ENCODE measurements at regions not wholly inside any gene's neighbourhood (a gene's known extent, or its start where the extent isn't known, plus 50 kb on each side); places are given as distances from the start of the nearest gene placed in this dataset.

DNA sequence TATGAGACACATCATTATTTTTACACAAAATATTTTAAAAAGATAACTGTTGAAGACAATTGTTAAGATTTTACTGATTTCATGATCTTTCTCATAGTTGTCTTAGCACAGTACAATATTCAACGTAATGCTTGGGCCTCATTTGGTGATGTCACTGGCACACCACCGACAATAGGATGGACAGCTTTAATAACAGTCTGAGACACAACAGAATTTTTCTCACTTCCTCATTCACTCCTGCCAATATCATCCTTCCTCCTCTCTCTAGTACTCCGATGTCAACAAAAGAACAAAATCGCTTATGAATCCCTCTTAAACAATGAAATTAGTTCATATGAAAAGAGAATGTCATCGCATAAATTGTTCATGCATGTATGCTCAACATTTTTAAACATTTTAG, 461.9 kb upstream of the CDH7 start:
- POLR2A ChIA-PET, result no interaction called here

More for the DNA sequence above, 461.9 kb upstream of the CDH7 start:
- Histone ChIP-seq H3K4me2 (ENCODE audit: insufficient read depth, low read length) (no peak overlapping the region), H3K27me3 (ENCODE audit: control insufficient read depth in 2 of 2, insufficient read depth in 2 of 2, low read length in 2 of 2) (no peaks in the 10 kb centered on the region), H3K9ac (ENCODE audit: insufficient read depth in 1 of 2, low read depth in 2 of 2, low read length in 2 of 2) (no peak overlapping the region), H3K36me3 (ENCODE audit: control insufficient read depth, insufficient read depth, low read length) (no peaks in the 10 kb centered on the region), H3K27ac (ENCODE audit: extremely low read depth, low read depth, low read length) (no peak overlapping the region), H3K4me3 (no peak overlapping the region), H2AFZ (ENCODE audit: low read depth, low read length) (no peak overlapping the region), H3K79me2 (ENCODE audit: control insufficient read depth, insufficient read depth, low read length) (no peaks in the 10 kb centered on the region), H4K20me1 (replicated peaks; ENCODE audit: control insufficient read depth, insufficient read depth, low read length) (no peaks in the 10 kb centered on the region), H3K4me1 (replicated peaks in 1 of 2; ENCODE audit: control insufficient read depth in 2 of 2, insufficient read depth in 2 of 2, low read length in 2 of 2) (no peaks in the 10 kb centered on the region), H3K9me3 (replicated peaks; ENCODE audit: control insufficient read depth, insufficient read depth, low read depth, low read length) (no peaks in the 10 kb centered on the region), H3K9me1 (ENCODE audit: control insufficient read depth, insufficient read depth, low read length) (no peaks in the 10 kb centered on the region)
- FAIRE-seq (no peak), DNase-seq (ENCODE audit: extremely low read depth in 1 of 4, low spot score in 3 of 4) (no peak), ATAC-seq (no peak)
- CTCF ChIA-PET (ENCODE audit: low intra/inter-chr PET ratio), result no interaction called here
- WGBS (ENCODE audit: insufficient coverage, low coverage, missing lambda C conversion rate), result 2% methylated on average over 5 of the region's 5 CpGs
- in situ Hi-C loops (cut with MboI) (no loop called here), intact Hi-C loops (cut with micrococcal nuclease) (no loop called here)
- TF ChIP-seq KAT8 (IDR thresholded peaks at IDR 0.05; ENCODE audit: low read depth) (no peak), TRIM24 (IDR thresholded peaks at IDR 0.05) (no peak), ZNF239 (CRISPR knock-in tag; IDR thresholded peaks at IDR 0.05) (no peak), THRA (IDR thresholded peaks at IDR 0.05) (no peak), GTF2E2 (tag; IDR thresholded peaks at IDR 0.05) (no peak), ZNF324 (CRISPR knock-in tag; IDR thresholded peaks at IDR 0.05) (no peak), PRMT5 (CRISPR knock-in tag; IDR thresholded peaks at IDR 0.05) (no peak), CCNT2 (IDR thresholded peaks at IDR 0.05; ENCODE audit: borderline replicate concordance, extremely low read depth, insufficient read length, low read depth, low read length) (no peak), ZFP91 (CRISPR knock-in tag; IDR thresholded peaks at IDR 0.05) (no peak), CEBPB (tag; IDR thresholded peaks at IDR 0.05) (no peak)
- TF ChIP-seq, protein P1, sequence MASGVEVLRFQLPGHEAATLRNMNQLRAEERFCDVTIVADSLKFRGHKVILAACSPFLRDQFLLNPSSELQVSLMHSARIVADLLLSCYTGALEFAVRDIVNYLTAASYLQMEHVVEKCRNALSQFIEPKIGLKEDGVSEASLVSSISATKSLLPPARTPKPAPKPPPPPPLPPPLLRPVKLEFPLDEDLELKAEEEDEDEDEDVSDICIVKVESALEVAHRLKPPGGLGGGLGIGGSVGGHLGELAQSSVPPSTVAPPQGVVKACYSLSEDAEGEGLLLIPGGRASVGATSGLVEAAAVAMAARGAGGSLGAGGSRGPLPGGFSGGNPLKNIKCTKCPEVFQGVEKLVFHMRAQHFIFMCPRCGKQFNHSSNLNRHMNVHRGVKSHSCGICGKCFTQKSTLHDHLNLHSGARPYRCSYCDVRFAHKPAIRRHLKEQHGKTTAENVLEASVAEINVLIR (CRISPR knock-in tag; IDR thresholded peaks at IDR 0.05), result no peak
- BruUV-seq (replicated peaks), result no TSS peak

All from K562 (cell line).